COLO829 (cell line): ENCODE measurements at regions not wholly inside any gene's neighbourhood (a gene's known extent, or its start where the extent isn't known, plus 50 kb on each side); places are given as distances from the start of the nearest gene placed in this dataset.
"Not testable (repeated sequence)": the region's sequence is repeated elsewhere in the genome, so short reads cannot be mapped to it uniquely, and the experiment has no call there.

Experiments
- DNase-seq: peaks from one replicate; pipeline ENCODE4 v3.0.0; 2012; ENCODE audit warnings: low spot score

DNA sequence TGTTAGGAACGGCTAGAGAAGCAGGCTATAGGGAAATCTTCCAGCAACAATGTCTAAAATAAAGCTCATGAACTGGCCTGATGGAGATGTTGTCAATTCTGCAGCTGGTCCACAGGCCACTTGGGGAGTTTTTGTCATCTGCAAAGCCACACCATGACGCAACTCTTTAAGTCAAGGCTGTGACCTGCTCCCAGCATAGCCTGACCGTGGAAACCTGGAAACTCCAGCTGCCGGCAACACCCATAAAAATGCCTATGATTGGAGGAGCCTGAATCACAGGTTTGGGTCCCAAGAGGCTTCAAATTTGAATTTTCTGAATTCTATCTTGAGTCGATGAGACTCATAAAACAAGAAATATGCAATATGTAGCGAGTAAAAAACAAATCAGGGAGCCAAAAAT is 969.2 kb upstream of the PRKX start:
- DNase-seq: no peak

- DNase-seq: no peak
Measured at GRCh38 chrX:4675686-4676300, 962.3 kb upstream of the PRKX start.

DNA sequence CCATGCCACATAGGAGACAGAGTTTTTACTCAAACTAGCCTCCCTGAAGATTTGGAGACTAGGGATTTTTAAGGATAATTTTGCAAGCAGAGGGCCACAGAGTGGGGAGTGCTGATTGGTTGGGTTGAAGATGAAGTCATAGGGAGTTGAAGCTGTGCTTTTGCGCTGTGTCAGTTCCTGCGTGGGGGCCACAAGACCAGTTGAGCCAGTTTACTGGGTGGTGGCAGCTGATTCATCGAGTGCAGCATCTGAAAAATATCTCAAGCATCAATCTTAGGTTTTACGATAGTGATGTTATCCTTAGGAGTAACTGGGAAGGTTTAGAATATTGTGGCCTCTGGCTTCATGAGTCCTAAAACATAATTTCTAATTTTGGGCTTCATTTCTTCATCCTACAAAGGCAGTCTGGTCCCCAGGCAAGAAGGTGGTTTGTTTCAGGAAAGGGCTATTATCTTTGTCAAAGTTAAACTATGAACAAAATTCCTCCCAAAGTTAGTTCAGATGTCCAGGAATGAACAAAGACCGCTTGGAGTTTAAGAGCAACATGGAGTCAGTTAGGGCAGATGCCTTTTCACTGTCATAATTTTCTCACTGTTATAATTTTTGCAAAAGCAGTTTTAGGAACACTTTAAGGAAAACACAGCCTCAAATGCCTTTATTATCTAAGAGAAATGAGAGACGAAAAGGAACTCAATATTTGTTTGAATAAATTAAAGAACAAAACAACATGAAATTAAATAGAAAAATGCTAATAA is 960.8 kb upstream of the PRKX start:
- no peak for DNase-seq

GRCh38 chrX:4671344-4671743 is 957.9 kb upstream of the PRKX start:
- no peak for DNase-seq

DNA sequence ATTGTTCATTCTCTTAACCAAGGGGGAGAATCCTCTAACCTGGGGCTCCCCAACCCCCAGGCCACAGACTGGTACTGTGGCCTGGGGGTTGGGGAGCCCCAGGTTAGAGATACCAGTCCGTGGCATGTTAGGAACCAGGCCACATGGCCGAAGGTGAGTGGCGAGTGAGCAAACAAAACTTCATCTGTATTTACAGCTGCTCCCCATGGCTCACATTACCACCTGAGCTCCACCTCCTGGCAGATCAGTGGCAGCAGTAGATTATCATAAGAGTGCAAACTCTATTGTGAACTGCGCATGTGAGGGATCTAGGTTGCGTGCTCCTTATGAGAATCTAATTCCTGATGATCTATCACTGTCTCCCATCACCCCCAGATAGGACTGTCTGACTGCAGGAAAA is 957.2 kb upstream of the PRKX start:
- no peak for DNase-seq

DNA sequence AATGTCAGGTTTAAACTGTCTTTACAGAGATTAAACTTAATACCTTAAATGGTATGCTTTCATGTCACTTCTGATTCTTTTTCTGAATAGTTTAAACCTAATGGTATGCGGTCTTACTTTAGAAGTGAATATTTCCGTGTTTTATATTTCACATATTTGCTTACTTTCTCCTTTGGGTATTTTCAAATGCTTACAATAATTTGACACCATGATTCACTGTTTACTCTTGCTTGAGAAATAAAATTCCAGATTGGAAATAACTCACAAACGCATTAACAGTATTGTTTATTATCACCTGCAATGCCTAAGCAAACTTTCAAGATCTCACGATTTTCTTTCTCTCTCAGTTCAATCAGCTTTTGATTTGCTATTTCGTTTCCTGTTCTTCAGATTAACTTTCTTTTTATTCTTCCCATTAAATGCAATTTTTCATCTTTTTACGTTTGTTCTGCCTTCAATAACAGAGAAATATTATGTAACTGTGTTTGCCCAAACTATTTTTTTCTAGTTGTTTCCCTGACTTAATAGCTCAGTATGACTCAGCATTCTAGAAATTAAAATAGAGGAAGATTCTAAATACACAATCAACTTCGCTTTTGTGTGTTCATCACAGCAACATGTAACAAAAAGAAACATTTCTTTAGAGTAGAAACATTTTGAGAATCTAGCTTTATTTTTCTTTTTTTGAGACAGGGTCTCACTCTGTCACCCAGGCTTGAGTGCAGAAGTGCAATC is 955.5 kb upstream of the PRKX start:
- DNase-seq: no peak

GRCh38 chrX:4663085-4663484 is 949.6 kb upstream of the PRKX start:
- DNase-seq: no peak

GRCh38 chrX:4661771-4662170 is 948.3 kb upstream of the PRKX start:
- no peak for DNase-seq

DNA sequence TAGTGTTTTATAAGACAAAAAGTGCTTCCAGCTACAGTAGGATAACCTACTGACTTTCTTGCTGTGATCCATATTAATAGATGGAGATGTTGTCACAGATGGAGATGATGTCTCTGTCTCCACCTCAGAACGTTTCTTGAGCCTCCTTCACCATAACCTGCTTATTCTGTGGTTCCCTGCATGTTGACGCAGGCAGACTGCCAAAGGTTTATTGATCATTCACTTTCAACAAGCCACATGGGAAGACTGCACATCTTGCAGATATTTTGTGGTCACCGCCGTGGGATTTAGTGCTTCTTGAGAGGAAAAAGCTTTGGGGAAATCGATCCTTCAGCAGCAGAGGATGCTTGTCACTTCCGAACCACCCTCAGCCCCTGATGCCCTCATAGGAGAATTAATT is 943.0 kb upstream of the PRKX start:
- DNase-seq: no peak

- DNase-seq: no peak
Measured at GRCh38 chrX:4655743-4656142, 942.3 kb upstream of the PRKX start.

GRCh38 chrX:4642114-4642513 is 928.7 kb upstream of the PRKX start:
- DNase-seq: no peak

GRCh38 chrX:4638036-4638435 is 924.6 kb upstream of the PRKX start:
- peak; percentile 65 for DNase-seq

- DNase-seq: no peak
Measured at GRCh38 chrX:4627414-4627813, 914.0 kb upstream of the PRKX start.

- no peak for DNase-seq
Measured at GRCh38 chrX:4622486-4623167, 909.2 kb upstream of the PRKX start.

DNA sequence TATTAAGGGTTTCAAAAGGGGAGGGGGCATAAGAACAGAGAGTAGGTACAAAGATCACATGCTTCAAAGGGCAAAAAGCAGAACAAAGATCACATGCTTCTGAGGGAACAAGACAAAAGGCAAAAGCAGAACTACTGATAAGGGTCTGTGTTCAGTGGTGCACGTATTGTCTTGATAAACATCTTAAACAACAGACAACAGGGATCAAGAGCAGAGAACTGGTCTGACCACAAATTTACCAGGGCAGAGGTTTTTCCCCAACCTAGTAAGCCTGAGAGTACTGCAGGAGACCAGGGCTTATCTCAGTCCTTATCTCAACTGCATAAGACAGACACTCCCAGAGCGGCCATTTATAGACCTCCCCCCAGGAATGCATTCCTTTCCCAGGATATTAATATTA is 900.2 kb upstream of the PRKX start:
- not testable (repeated sequence) for DNase-seq

GRCh38 chrX:4588893-4589292 is 875.4 kb upstream of the PRKX start:
- DNase-seq: no peak

DNA sequence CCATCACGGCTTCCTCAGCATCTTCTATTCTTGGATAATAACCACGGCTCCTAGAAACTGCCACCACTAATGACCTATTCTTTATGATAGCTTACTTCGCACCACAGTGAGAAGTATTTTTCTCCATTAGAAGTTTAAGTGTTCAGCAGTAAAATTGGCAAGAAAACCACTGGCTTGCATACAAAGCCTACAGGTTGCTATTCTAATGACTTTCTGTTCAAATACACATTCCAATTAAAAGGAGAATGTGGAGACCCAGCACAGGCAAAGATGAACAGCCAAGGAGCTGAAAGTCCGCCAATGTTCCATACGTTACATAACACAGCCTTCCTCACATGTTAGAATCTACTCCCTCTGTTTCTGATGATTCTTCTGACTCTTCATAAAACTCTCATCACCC is 875.0 kb upstream of the PRKX start:
- no peak for DNase-seq

DNA sequence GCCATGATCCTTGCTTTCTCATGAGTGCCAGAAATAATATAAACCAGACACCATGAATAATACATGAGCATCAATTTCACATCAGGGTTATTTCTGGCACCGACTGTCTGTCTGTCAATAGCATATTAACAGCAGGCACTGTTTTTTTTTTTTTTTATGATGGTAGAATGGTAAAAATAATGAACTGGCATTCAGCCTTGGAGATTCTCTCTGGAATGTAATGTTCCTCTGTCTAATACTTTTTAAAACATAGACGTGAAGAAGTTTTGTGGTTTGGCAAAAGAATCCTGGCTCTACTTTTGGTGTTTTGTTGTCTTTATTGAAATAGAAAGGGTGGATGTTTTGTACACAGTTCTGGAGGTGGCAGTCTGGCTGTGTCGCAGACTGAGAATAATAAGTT is 874.6 kb upstream of the PRKX start:
- DNase-seq: no peak

GRCh38 chrX:4579999-4580398 is 866.5 kb upstream of the PRKX start:
- no peak for DNase-seq

DNA sequence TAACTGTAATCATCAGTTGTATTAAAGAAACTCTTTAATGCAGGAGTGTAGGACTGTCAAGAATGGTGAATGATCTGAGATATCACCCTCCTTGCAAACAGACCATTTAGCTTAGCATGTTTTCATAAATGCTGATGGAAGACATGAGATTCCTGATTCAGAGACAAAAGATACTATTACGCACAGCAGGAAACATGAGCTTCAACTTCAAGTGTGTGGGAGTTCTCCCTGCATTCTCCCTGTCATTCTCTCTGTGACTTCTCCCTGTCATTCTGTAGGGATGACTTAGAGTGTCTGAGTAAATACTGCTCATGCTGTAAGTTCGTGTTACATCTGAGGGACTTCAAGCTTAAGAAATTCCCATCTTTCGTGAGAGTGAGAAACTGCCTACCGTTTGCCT is 866.0 kb upstream of the PRKX start:
- DNase-seq: no peak

DNA sequence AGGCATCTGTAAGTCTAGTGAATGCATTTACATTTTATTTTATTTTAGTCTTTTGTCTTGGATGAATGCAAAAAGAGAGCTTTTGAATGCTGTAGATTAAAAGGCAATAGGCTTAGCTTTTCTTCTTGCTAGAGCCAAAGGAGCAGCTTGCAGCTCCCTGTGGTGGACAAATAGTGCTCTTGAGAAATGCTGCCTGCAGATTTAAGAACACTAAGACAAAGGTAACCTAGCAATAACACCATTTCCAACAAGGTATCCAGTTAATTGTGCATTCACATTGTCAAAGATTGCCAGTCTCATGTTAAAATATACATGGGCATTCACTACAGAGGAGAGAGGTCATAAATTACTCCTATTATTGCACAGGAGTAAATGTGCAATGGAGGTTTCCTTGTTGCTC is 859.2 kb upstream of the PRKX start:
- no peak for DNase-seq

DNA sequence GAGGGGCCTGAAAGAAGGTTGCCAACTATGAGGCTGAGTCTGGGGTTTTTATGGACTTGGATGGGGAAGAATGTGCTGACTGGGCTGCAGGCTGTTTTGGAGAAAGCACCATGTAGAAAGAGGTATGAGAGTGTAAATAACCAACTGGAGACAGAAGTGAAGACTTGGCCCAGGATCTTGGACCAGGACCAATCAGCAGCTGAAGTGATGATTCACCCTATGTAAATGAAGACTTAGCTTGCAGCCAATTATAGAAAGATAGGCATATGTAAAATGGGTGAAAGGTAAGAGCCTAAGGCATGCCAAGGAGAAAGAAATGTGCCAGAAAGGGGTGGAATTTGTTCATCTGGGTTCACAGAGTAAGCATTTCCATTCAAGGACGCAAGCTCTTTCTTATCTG is 856.7 kb upstream of the PRKX start:
- no peak for DNase-seq

GRCh38 chrX:4560192-4560591 is 846.7 kb upstream of the PRKX start:
- no peak for DNase-seq
